ENCODE measurements at regions not wholly inside any gene's neighbourhood (a gene's known extent, or its start where the extent isn't known, plus 50 kb on each side); places are given as distances from the start of the nearest gene placed in this dataset.
"Not testable (repeated sequence)": the region's sequence is repeated elsewhere in the genome, so short reads cannot be mapped to it uniquely, and the experiment has no call there.

GRCh38 chr11:81197396-81197795 lies 1536.3 kb downstream of the FAM181B start:
- DNase-seq (ENCODE audit: low read depth in 2 of 2), result no peak

- DNase-seq (ENCODE audit: low read depth in 2 of 2), result no peak
Measured at GRCh38 chr11:81192516-81192915, 1541.1 kb downstream of the FAM181B start.

GRCh38 chr11:81190546-81190945 lies 1543.1 kb downstream of the FAM181B start:
- DNase-seq (ENCODE audit: low read depth in 2 of 2), result no peak

- not testable (repeated sequence) for DNase-seq (ENCODE audit: low read depth in 2 of 2)
Measured at GRCh38 chr11:81187033-81187432, 1546.6 kb downstream of the FAM181B start.

GRCh38 chr11:81174646-81175330 lies 1558.9 kb downstream of the FAM181B start:
- DNase-seq (ENCODE audit: low read depth in 2 of 2), result no peak

GRCh38 chr11:81165164-81165563 lies 1568.5 kb downstream of the FAM181B start:
- DNase-seq (ENCODE audit: low read depth in 2 of 2), result no peak

GRCh38 chr11:81159900-81160299 lies 1573.8 kb downstream of the FAM181B start:
- no peak for DNase-seq (ENCODE audit: low read depth in 2 of 2)

- no peak for DNase-seq (ENCODE audit: low read depth in 2 of 2)
Measured at GRCh38 chr11:81135570-81135969, 1598.1 kb downstream of the FAM181B start.

GRCh38 chr11:81129618-81130017 lies 1604.0 kb downstream of the FAM181B start:
- no peak for DNase-seq (ENCODE audit: low read depth in 2 of 2)

- no peak for DNase-seq (ENCODE audit: low read depth in 2 of 2)
Measured at GRCh38 chr11:81112718-81113117, 1620.9 kb downstream of the FAM181B start.

- DNase-seq (ENCODE audit: low read depth in 2 of 2), result no peak
Measured at GRCh38 chr11:81104051-81104450, 1629.6 kb downstream of the FAM181B start.

GRCh38 chr11:81098471-81098870 lies 1635.2 kb downstream of the FAM181B start:
- DNase-seq (ENCODE audit: low read depth in 2 of 2), result no peak

- DNase-seq (ENCODE audit: low read depth in 2 of 2), result no peak
Measured at GRCh38 chr11:81092522-81092921, 1641.1 kb downstream of the FAM181B start.

GRCh38 chr11:81089242-81089641 lies 1644.4 kb downstream of the FAM181B start:
- no peak for DNase-seq (ENCODE audit: low read depth in 2 of 2)

GRCh38 chr11:81080476-81080875 lies 1639.6 kb upstream of the TENM4 start:
- DNase-seq (ENCODE audit: low read depth in 2 of 2), result no peak

- DNase-seq (ENCODE audit: low read depth in 2 of 2), result no peak
Measured at GRCh38 chr11:81072273-81072672, 1631.4 kb upstream of the TENM4 start.

- DNase-seq (ENCODE audit: low read depth in 2 of 2), result no peak
Measured at GRCh38 chr11:81071606-81072005, 1630.8 kb upstream of the TENM4 start.

GRCh38 chr11:81070948-81071347 lies 1630.1 kb upstream of the TENM4 start:
- DNase-seq (ENCODE audit: low read depth in 2 of 2), result no peak

- DNase-seq (ENCODE audit: low read depth in 2 of 2), result no peak
Measured at GRCh38 chr11:81059356-81059755, 1618.5 kb upstream of the TENM4 start.

- no peak for DNase-seq (ENCODE audit: low read depth in 2 of 2)
Measured at GRCh38 chr11:81052344-81053158, 1611.7 kb upstream of the TENM4 start.

- no peak for DNase-seq (ENCODE audit: low read depth in 2 of 2)
Measured at GRCh38 chr11:81039916-81040524, 1599.2 kb upstream of the TENM4 start.

- DNase-seq (ENCODE audit: low read depth in 2 of 2), result no peak
Measured at GRCh38 chr11:81036168-81036870, 1595.5 kb upstream of the TENM4 start.
